Caki2 (cell line): ENCODE measurements at regions not wholly inside any gene's neighbourhood (a gene's known extent, or its start where the extent isn't known, plus 50 kb on each side); places are given as distances from the start of the nearest gene placed in this dataset.
"Not testable (repeated sequence)": the region's sequence is repeated elsewhere in the genome, so short reads cannot be mapped to it uniquely, and the experiment has no call there.

Experiments used
- DNase-seq: peaks from one replicate; pipeline ENCODE4 v3.0.0-alpha.2; 2015; ENCODE audit warnings: low read depth
- in situ Hi-C: cut with HindIII; loops from 2 replicates; pipeline ENCODE4 v1.10.0; 2016; ENCODE audit warnings: low sequenced_read_pairs, low pct_unique_long_range_greater_than_20kb, mixed read lengths

- in situ Hi-C loops, result no loop called here
Measured at GRCh38 chr6:90707246-90707645, 120.4 kb upstream of the MAP3K7 start.

GRCh38 chr6:90703336-90703735, 116.5 kb upstream of the MAP3K7 start:
- in situ Hi-C loops, result no loop called here
- DNase-seq, result no peak

More at GRCh38 chr6:90707246-90707645, 120.4 kb upstream of the MAP3K7 start:
- no peak for DNase-seq

- in situ Hi-C loops, result no loop called here
Measured at GRCh38 chr6:90701926-90702325, 115.1 kb upstream of the MAP3K7 start.

GRCh38 chr6:90701146-90701781, 114.4 kb upstream of the MAP3K7 start:
- no peak for DNase-seq
- in situ Hi-C loops, result no loop called here

More at GRCh38 chr6:90701926-90702325, 115.1 kb upstream of the MAP3K7 start:
- DNase-seq, result no peak

- in situ Hi-C loops, result no loop called here
- no peak for DNase-seq
Measured at GRCh38 chr6:90695316-90695715, 108.4 kb upstream of the MAP3K7 start.

- in situ Hi-C loops, result no loop called here
Measured at GRCh38 chr6:90694802-90695201, 107.9 kb upstream of the MAP3K7 start.

GRCh38 chr6:90691823-90692222, 105.0 kb upstream of the MAP3K7 start:
- in situ Hi-C loops, result no loop called here
- DNase-seq, result no peak

More at GRCh38 chr6:90694802-90695201, 107.9 kb upstream of the MAP3K7 start:
- no peak for DNase-seq

GRCh38 chr6:90689172-90689571, 102.3 kb upstream of the MAP3K7 start:
- DNase-seq, result no peak
- in situ Hi-C loops, result no loop called here

GRCh38 chr6:90687775-90688380, 101.0 kb upstream of the MAP3K7 start:
- in situ Hi-C loops, result no loop called here
- DNase-seq, result no peak

GRCh38 chr6:90681863-90682262, 95.0 kb upstream of the MAP3K7 start:
- in situ Hi-C loops, result no loop called here
- no peak for DNase-seq

GRCh38 chr6:90678049-90678779, 91.3 kb upstream of the MAP3K7 start:
- DNase-seq, result no peak
- in situ Hi-C loops, result no loop called here

GRCh38 chr6:90677440-90677839, 90.6 kb upstream of the MAP3K7 start:
- no peak for DNase-seq
- in situ Hi-C loops, result no loop called here

GRCh38 chr6:90676516-90677300, 89.8 kb upstream of the MAP3K7 start:
- in situ Hi-C loops, result no loop called here
- no peak for DNase-seq

GRCh38 chr6:90675107-90675506, 88.2 kb upstream of the MAP3K7 start:
- DNase-seq, in situ Hi-C loops: not testable (repeated sequence)

GRCh38 chr6:90674077-90674476, 87.2 kb upstream of the MAP3K7 start:
- in situ Hi-C loops, DNase-seq: not testable (repeated sequence)

GRCh38 chr6:90669846-90670245, 83.0 kb upstream of the MAP3K7 start:
- in situ Hi-C loops, result no loop called here
- DNase-seq, result no peak

GRCh38 chr6:90669420-90669819, 82.5 kb upstream of the MAP3K7 start:
- DNase-seq, result no peak
- in situ Hi-C loops, result no loop called here

- no peak for DNase-seq
- in situ Hi-C loops, result no loop called here
Measured at GRCh38 chr6:90668141-90668540, 81.3 kb upstream of the MAP3K7 start.

- DNase-seq, result no peak
- in situ Hi-C loops, result no loop called here
Measured at GRCh38 chr6:90663873-90664272, 77.0 kb upstream of the MAP3K7 start.
